ENCODE measurements at regions not wholly inside any gene's neighbourhood (a gene's known extent, or its start where the extent isn't known, plus 50 kb on each side); places are given as distances from the start of the nearest gene placed in this dataset.

DNA sequence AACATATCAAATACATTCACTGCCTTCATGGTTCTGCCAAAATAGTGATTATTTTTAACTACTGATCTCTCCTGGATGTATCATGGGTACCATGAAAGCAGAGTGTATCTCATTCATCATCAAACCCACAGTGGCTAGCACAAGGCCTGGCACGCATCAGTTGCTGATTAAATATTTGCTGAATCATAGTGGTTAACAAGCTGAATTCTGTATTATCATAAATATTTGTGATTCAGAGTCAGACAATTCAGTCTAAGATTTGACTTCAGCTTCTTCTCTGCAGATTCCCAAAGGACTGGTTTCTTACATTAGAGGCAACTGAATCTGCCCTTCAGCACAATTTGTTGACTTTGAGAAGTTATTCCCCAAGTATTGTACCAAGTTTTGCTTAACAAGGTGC, 715.8 kb upstream of the LRRC4C start:
- no peak overlapping the region for H2BK5ac ChIP-seq (ENCODE audit: low read depth, low read length, poor library complexity)
- H4K8ac ChIP-seq (ENCODE audit: low read depth, low read length) = no peak overlapping the region
- H3K14ac ChIP-seq (ENCODE audit: low read length) = no peak overlapping the region
- H3K23ac ChIP-seq (ENCODE audit: low read length) = no peak overlapping the region
- no CpG with 5 or more reads among the region's 1 CpG for WGBS (ENCODE audit: extremely low coverage, insufficient coverage, insufficient read length)
- no peaks in the 10 kb centered on the region for H3K27me3 ChIP-seq (ENCODE audit: insufficient read depth, low read length)
- H2BK120ac ChIP-seq (ENCODE audit: insufficient read depth, low read length, poor library complexity) = no peak overlapping the region
- H3K18ac ChIP-seq (ENCODE audit: low read length) = no peak overlapping the region
- H4K91ac ChIP-seq (ENCODE audit: low read depth, low read length) = no peak overlapping the region
- no peaks in the 10 kb centered on the region for H3K79me2 ChIP-seq (ENCODE audit: control insufficient read depth, insufficient read depth, low read length, poor library complexity)
- H3K27ac ChIP-seq (ENCODE audit: low read depth, low read length) = no peak overlapping the region
- no peaks in the 10 kb centered on the region for H3K79me1 ChIP-seq (ENCODE audit: low read length)
- H4K12ac ChIP-seq (ENCODE audit: low read depth, low read length) = no peak overlapping the region
- H2AFZ ChIP-seq (ENCODE audit: insufficient read depth, low read length, poor library complexity) = no peak overlapping the region
- no peaks in the 10 kb centered on the region for H3K9me3 ChIP-seq (ENCODE audit: insufficient read depth, low read depth, low read length)
- no peak for DNase-seq
- no peak overlapping the region for H3K9ac ChIP-seq (ENCODE audit: low read length)
- H3K4me2 ChIP-seq (ENCODE audit: low read length) = no peak overlapping the region
- no peaks in the 10 kb centered on the region for H3K36me3 ChIP-seq (ENCODE audit: control insufficient read depth in 1 of 2, insufficient read depth in 2 of 2, low read length in 2 of 2)
- H2AK5ac ChIP-seq (ENCODE audit: low read length) = no peak overlapping the region
- H3K4ac ChIP-seq (ENCODE audit: low read depth, low read length) = no peak overlapping the region
- H3K4me1 ChIP-seq (ENCODE audit: control insufficient read depth in 1 of 2, insufficient read depth in 2 of 2, low read length in 2 of 2) = no peaks in the 10 kb centered on the region
- no peak overlapping the region for H2BK12ac ChIP-seq (ENCODE audit: low read length)
- H3K4me3 ChIP-seq (ENCODE audit: low read depth, low read length) = no peak overlapping the region

- no peaks in the 10 kb centered on the region for H3K79me1 ChIP-seq (ENCODE audit: low read length)
- H2BK12ac ChIP-seq (ENCODE audit: low read length) = no peak overlapping the region
- no peak overlapping the region for H4K91ac ChIP-seq (ENCODE audit: low read depth, low read length)
- no peak overlapping the region for H2AK5ac ChIP-seq (ENCODE audit: low read length)
- H3K27ac ChIP-seq (ENCODE audit: low read depth, low read length) = no peak overlapping the region
- no peak for DNase-seq
- no peak overlapping the region for H4K12ac ChIP-seq (ENCODE audit: low read depth, low read length)
- no peaks in the 10 kb centered on the region for H3K9me3 ChIP-seq (ENCODE audit: insufficient read depth, low read depth, low read length)
- no peak overlapping the region for H3K4me3 ChIP-seq (ENCODE audit: low read depth, low read length)
- H4K8ac ChIP-seq (ENCODE audit: low read depth, low read length) = no peak overlapping the region
- H3K27me3 ChIP-seq (ENCODE audit: insufficient read depth, low read length) = no peaks in the 10 kb centered on the region
- H3K4ac ChIP-seq (ENCODE audit: low read depth, low read length) = no peak overlapping the region
- no peaks in the 10 kb centered on the region for H3K4me1 ChIP-seq (ENCODE audit: control insufficient read depth in 1 of 2, insufficient read depth in 2 of 2, low read length in 2 of 2)
- H3K23ac ChIP-seq (ENCODE audit: low read length) = no peak overlapping the region
- H3K36me3 ChIP-seq (ENCODE audit: control insufficient read depth in 1 of 2, insufficient read depth in 2 of 2, low read length in 2 of 2) = no peaks in the 10 kb centered on the region
- no peak overlapping the region for H2AFZ ChIP-seq (ENCODE audit: insufficient read depth, low read length, poor library complexity)
- H2BK5ac ChIP-seq (ENCODE audit: low read depth, low read length, poor library complexity) = no peak overlapping the region
- no peak overlapping the region for H2BK120ac ChIP-seq (ENCODE audit: insufficient read depth, low read length, poor library complexity)
- no CpG with 5 or more reads among the region's 2 CpGs for WGBS (ENCODE audit: extremely low coverage, insufficient coverage, insufficient read length)
- no peak overlapping the region for H3K4me2 ChIP-seq (ENCODE audit: low read length)
- no peak overlapping the region for H3K14ac ChIP-seq (ENCODE audit: low read length)
- H3K9ac ChIP-seq (ENCODE audit: low read length) = no peak overlapping the region
- H3K79me2 ChIP-seq (ENCODE audit: control insufficient read depth, insufficient read depth, low read length, poor library complexity) = no peaks in the 10 kb centered on the region
- H3K18ac ChIP-seq (ENCODE audit: low read length) = no peak overlapping the region
These were observed 719.8 kb upstream of the LRRC4C start for GRCh38 chr11:42179216-42179615.

DNA sequence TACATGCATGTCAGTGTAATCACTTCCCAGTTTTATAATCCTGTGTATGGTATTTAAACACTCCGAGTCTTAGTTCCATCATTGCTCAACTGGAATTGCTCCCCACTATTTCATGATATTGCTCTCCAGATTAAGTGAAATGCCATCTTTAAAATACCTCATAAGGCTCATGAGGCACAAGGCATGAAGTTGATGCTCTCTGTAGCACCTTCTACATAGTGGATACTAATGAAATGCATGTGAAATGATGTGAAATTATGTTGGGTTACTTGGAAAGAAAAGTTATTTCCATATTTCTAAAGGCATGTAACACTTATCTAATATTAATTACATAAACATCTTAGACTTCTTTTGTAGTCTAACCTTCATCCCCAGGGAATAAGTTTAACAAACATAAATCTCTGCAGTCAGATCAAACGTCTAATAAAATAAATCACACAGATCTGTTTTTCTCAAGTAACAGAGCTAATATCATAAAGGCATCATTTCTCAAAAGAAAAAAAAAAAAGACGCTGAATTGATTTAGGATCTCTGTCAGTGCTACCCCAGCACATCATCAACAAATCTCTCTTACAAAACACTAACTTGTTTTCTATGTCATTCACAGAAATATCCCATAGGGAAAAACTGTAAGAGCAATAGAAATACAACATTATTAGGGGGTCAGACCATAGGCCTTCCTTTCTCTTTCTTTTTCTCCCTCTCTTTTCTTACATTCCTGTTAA, 736.0 kb upstream of the LRRC4C start:
- Histone ChIP-seq H3K4me3 (ENCODE audit: low read depth, low read length) (no peak overlapping the region), H3K4me2 (ENCODE audit: low read length) (no peak overlapping the region), H3K9ac (ENCODE audit: low read length) (no peak overlapping the region), H4K8ac (ENCODE audit: low read depth, low read length) (no peak overlapping the region), H4K91ac (ENCODE audit: low read depth, low read length) (no peak overlapping the region), H3K36me3 (ENCODE audit: control insufficient read depth in 1 of 2, insufficient read depth in 2 of 2, low read length in 2 of 2) (no peaks in the 10 kb centered on the region), H2BK5ac (ENCODE audit: low read depth, low read length, poor library complexity) (no peak overlapping the region), H3K4ac (ENCODE audit: low read depth, low read length) (no peak overlapping the region), H3K18ac (ENCODE audit: low read length) (no peak overlapping the region), H3K9me3 (ENCODE audit: insufficient read depth, low read depth, low read length) (no peaks in the 10 kb centered on the region), H2BK12ac (ENCODE audit: low read length) (no peak overlapping the region), H4K12ac (ENCODE audit: low read depth, low read length) (no peak overlapping the region), H2AK5ac (ENCODE audit: low read length) (no peak overlapping the region), H3K23ac (ENCODE audit: low read length) (no peak overlapping the region), H3K4me1 (ENCODE audit: control insufficient read depth in 1 of 2, insufficient read depth in 2 of 2, low read length in 2 of 2) (no peaks in the 10 kb centered on the region), H3K27ac (ENCODE audit: low read depth, low read length) (no peak overlapping the region), H2BK120ac (ENCODE audit: insufficient read depth, low read length, poor library complexity) (no peak overlapping the region), H2AFZ (ENCODE audit: insufficient read depth, low read length, poor library complexity) (no peak overlapping the region), H3K14ac (ENCODE audit: low read length) (no peak overlapping the region), H3K27me3 (ENCODE audit: insufficient read depth, low read length) (no peaks in the 10 kb centered on the region), H3K79me2 (ENCODE audit: control insufficient read depth, insufficient read depth, low read length, poor library complexity) (no peaks in the 10 kb centered on the region), H3K79me1 (ENCODE audit: low read length) (no peaks in the 10 kb centered on the region)
- no peak for DNase-seq
- WGBS (ENCODE audit: extremely low coverage, insufficient coverage, insufficient read length) = no CpG with 5 or more reads among the region's 3 CpGs

DNA sequence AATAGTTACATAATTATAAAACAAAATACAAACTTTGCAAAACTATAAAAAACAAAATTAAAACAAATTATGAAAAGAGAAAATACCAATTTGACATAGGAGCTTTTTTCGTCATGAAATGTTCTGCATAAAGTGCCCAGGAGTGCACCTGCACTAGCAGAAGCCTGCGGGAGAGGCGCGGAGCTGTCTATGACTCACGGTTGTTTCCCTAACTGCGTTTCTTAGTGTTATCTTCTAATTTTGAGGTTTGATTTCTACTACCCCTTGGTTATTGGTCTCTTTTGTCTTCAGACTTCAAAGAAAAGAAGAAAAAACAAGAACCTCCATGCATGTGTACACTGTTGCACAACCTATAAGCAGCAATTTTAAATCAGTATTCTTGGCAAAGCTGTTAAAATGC, 740.9 kb upstream of the LRRC4C start:
- no CpG with 5 or more reads among the region's 6 CpGs for WGBS (ENCODE audit: extremely low coverage, insufficient coverage, insufficient read length)
- Histone ChIP-seq H2AFZ (ENCODE audit: insufficient read depth, low read length, poor library complexity) (no peak overlapping the region), H4K91ac (ENCODE audit: low read depth, low read length) (no peak overlapping the region), H3K9ac (ENCODE audit: low read length) (no peak overlapping the region), H3K18ac (ENCODE audit: low read length) (no peak overlapping the region), H2BK5ac (ENCODE audit: low read depth, low read length, poor library complexity) (no peak overlapping the region), H3K27ac (ENCODE audit: low read depth, low read length) (no peak overlapping the region), H3K27me3 (ENCODE audit: insufficient read depth, low read length) (no peaks in the 10 kb centered on the region), H2AK5ac (ENCODE audit: low read length) (no peak overlapping the region), H3K4me3 (ENCODE audit: low read depth, low read length) (no peak overlapping the region), H3K36me3 (ENCODE audit: control insufficient read depth in 1 of 2, insufficient read depth in 2 of 2, low read length in 2 of 2) (no peaks in the 10 kb centered on the region), H3K79me2 (ENCODE audit: control insufficient read depth, insufficient read depth, low read length, poor library complexity) (no peaks in the 10 kb centered on the region), H3K79me1 (ENCODE audit: low read length) (no peaks in the 10 kb centered on the region), H4K12ac (ENCODE audit: low read depth, low read length) (no peak overlapping the region), H3K4ac (ENCODE audit: low read depth, low read length) (no peak overlapping the region), H2BK120ac (ENCODE audit: insufficient read depth, low read length, poor library complexity) (no peak overlapping the region), H3K23ac (ENCODE audit: low read length) (no peak overlapping the region), H4K8ac (ENCODE audit: low read depth, low read length) (no peak overlapping the region), H3K4me1 (ENCODE audit: control insufficient read depth in 1 of 2, insufficient read depth in 2 of 2, low read length in 2 of 2) (no peaks in the 10 kb centered on the region), H3K14ac (ENCODE audit: low read length) (no peak overlapping the region), H3K9me3 (ENCODE audit: insufficient read depth, low read depth, low read length) (no peaks in the 10 kb centered on the region), H2BK12ac (ENCODE audit: low read length) (no peak overlapping the region), H3K4me2 (ENCODE audit: low read length) (no peak overlapping the region)
- DNase-seq = no peak
